ENCODE measurements at regions not wholly inside any gene's neighbourhood (a gene's known extent, or its start where the extent isn't known, plus 50 kb on each side); places are given as distances from the start of the nearest gene placed in this dataset.

DNA sequence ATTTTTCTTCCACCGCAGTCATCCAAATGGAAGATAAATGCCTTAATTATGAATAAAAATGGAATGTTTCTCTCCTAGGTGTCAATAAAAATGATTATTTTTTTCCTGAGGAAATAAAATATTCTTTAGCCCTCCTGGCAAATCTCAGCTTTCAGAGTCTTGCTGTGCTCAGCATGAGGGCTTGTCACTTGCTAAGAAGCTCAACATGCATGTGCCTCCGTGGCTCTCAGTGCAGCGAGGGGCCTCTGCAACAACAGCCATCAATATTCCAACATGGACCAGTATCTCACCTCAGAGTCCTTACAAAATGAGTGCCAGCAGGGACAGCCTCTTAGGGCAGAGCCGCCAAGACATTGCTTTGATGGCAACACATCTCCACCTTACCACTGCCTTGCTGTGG lies 159.5 kb upstream of the TMPO start:
- intact Hi-C loops (cut with DNase I): no loop called here
- WGBS: 86% methylated on average over 4 of the region's 4 CpGs
- no peak overlapping the region for H3K4me3 ChIP-seq
- no peaks in the 10 kb centered on the region for H3K36me3 ChIP-seq
- H3K9me3 ChIP-seq: no peaks in the 10 kb centered on the region
- no peaks in the 10 kb centered on the region for H3K4me1 ChIP-seq (replicated peaks)
- H3K27me3 ChIP-seq (replicated peaks; ENCODE audit: insufficient read depth): no peaks in the 10 kb centered on the region
- no peak overlapping the region for H3K27ac ChIP-seq
- no peak for TF ChIP-seq POLR2AphosphoS5 (IDR thresholded peaks at IDR 0.05)
- TF ChIP-seq, protein P1, sequence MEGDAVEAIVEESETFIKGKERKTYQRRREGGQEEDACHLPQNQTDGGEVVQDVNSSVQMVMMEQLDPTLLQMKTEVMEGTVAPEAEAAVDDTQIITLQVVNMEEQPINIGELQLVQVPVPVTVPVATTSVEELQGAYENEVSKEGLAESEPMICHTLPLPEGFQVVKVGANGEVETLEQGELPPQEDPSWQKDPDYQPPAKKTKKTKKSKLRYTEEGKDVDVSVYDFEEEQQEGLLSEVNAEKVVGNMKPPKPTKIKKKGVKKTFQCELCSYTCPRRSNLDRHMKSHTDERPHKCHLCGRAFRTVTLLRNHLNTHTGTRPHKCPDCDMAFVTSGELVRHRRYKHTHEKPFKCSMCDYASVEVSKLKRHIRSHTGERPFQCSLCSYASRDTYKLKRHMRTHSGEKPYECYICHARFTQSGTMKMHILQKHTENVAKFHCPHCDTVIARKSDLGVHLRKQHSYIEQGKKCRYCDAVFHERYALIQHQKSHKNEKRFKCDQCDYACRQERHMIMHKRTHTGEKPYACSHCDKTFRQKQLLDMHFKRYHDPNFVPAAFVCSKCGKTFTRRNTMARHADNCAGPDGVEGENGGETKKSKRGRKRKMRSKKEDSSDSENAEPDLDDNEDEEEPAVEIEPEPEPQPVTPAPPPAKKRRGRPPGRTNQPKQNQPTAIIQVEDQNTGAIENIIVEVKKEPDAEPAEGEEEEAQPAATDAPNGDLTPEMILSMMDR (IDR thresholded peaks at IDR 0.05): no peak
- DNase-seq (ENCODE audit: low spot score): no peak

GRCh38 chr12:98358144-98358543 lies 157.2 kb upstream of the TMPO start:
- WGBS: 37% methylated on average over 2 of the region's 2 CpGs
- H3K9me3 ChIP-seq: no peaks in the 10 kb centered on the region
- TF ChIP-seq, protein P1 (IDR thresholded peaks at IDR 0.05): no peak
- TF ChIP-seq POLR2A (IDR thresholded peaks at IDR 0.05) (no peak), POLR2AphosphoS5 (IDR thresholded peaks at IDR 0.05) (no peak)

GRCh38 chr12:98359856-98360255 lies 155.5 kb upstream of the TMPO start:
- 90% methylated on average over 6 of the region's 6 CpGs for WGBS
- H3K4me1 ChIP-seq (replicated peaks): no peaks in the 10 kb centered on the region
- no peak for DNase-seq (ENCODE audit: low spot score)
- H3K27ac ChIP-seq: no peak overlapping the region
- no peaks in the 10 kb centered on the region for H3K36me3 ChIP-seq
- H3K27me3 ChIP-seq (replicated peaks; ENCODE audit: insufficient read depth): no peaks in the 10 kb centered on the region
- intact Hi-C loops (cut with DNase I): no loop called here
- TF ChIP-seq, protein P1 (IDR thresholded peaks at IDR 0.05): no peak
- TF ChIP-seq POLR2AphosphoS5 (IDR thresholded peaks at IDR 0.05): no peak
- H3K4me3 ChIP-seq: no peak overlapping the region
- no peaks in the 10 kb centered on the region for H3K9me3 ChIP-seq

More at GRCh38 chr12:98358144-98358543, 157.2 kb upstream of the TMPO start:
- Histone ChIP-seq H3K36me3 (no peaks in the 10 kb centered on the region), H3K27me3 (replicated peaks; ENCODE audit: insufficient read depth) (no peaks in the 10 kb centered on the region), H3K4me3 (no peak overlapping the region), H3K4me1 (replicated peaks) (no peaks in the 10 kb centered on the region), H3K27ac (no peak overlapping the region)
- DNase-seq (ENCODE audit: low spot score): no peak
- intact Hi-C loops (cut with DNase I): no loop called here

DNA sequence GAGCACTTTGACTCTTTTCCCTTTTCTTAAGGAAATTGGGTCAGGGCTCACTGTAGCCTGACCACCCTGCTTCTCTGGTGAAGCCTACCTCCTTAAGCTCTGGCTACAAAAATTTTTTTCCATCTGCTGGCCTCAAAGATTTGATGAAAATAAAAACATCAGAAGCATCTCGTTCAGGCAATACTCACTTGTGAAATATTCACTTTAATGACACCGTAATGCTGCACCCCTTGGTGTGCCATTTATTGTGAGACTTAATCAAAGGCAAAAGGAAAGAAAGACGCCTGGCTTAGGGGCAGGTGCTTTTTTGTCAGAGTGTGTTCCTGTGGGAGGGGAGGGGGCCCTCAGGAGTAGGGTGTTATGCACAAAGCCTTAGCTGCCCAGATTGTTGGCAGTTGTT lies 155.0 kb upstream of the TMPO start:
- Histone ChIP-seq H3K27ac (no peak overlapping the region), H3K4me1 (replicated peaks) (no peaks in the 10 kb centered on the region), H3K9me3 (no peaks in the 10 kb centered on the region), H3K4me3 (no peak overlapping the region), H3K36me3 (no peaks in the 10 kb centered on the region), H3K27me3 (replicated peaks; ENCODE audit: insufficient read depth) (no peaks in the 10 kb centered on the region)
- DNase-seq (ENCODE audit: low spot score): no peak
- intact Hi-C loops (cut with DNase I): no loop called here
- TF ChIP-seq POLR2AphosphoS5 (IDR thresholded peaks at IDR 0.05): no peak
- no peak for TF ChIP-seq POLR2A (IDR thresholded peaks at IDR 0.05)
- TF ChIP-seq, protein P1 (IDR thresholded peaks at IDR 0.05): no peak
- WGBS: 67% methylated on average over 3 of the region's 3 CpGs

- intact Hi-C loops (cut with DNase I): no loop called here
- Histone ChIP-seq H3K4me1 (replicated peaks) (no peaks in the 10 kb centered on the region), H3K4me3 (no peak overlapping the region), H3K36me3 (no peaks in the 10 kb centered on the region), H3K9me3 (no peaks in the 10 kb centered on the region), H3K27me3 (replicated peaks; ENCODE audit: insufficient read depth) (no peaks in the 10 kb centered on the region), H3K27ac (no peak overlapping the region)
- 76% methylated on average over 4 of the region's 4 CpGs for WGBS
- TF ChIP-seq POLR2AphosphoS5 (IDR thresholded peaks at IDR 0.05) (no peak), POLR2A (IDR thresholded peaks at IDR 0.05) (no peak)
- TF ChIP-seq, protein P1 (IDR thresholded peaks at IDR 0.05): no peak
- DNase-seq (ENCODE audit: low spot score): no peak
Measured at GRCh38 chr12:98369581-98369980, 145.8 kb upstream of the TMPO start.
